ENCODE measurements at regions not wholly inside any gene's neighbourhood (a gene's known extent, or its start where the extent isn't known, plus 50 kb on each side); places are given as distances from the start of the nearest gene placed in this dataset.
A peak's percentile ranks its signal among the peaks of the same experiment; 100 is the strongest.

GRCh38 chr4:128521156-128521555 lies 233.5 kb upstream of the PGRMC2 start:
- peaks cover 52% of the 10 kb centered on the region for H3K4me1 Mint-ChIP-seq

DNA sequence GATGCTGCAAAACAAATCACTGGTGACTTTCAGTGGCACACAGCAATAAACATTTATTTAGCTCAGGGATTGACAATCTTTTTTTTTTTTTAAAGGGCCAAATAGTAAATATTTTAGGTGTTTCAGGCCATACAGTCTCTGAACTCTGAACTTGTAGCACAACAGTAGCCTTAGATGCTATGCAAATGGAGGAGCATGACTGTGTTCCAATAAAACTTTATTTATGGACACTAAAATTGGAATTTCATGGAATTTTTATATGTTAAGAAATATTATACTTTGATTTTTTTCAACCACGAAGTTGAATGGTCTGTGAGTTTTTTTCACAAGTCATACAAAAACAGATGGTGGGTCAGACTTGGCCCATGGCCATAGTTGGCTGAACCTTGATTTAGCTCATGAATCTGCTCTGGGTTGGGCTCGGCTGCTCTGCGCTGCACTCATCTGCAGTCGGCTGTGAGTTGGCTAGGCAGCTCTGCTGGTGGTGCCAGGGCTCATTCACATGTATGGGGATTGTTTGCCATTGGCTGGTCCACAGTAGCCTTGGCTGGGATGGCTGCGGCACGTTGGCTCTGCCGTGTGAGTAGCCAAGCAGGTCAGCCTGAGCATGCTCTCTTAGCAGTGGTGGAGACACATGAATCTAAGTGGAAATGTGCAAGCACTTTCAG lies 231.7 kb upstream of the PGRMC2 start:
- no peak overlapping the region for H3K27ac Mint-ChIP-seq
- TF ChIP-seq, protein P1, sequence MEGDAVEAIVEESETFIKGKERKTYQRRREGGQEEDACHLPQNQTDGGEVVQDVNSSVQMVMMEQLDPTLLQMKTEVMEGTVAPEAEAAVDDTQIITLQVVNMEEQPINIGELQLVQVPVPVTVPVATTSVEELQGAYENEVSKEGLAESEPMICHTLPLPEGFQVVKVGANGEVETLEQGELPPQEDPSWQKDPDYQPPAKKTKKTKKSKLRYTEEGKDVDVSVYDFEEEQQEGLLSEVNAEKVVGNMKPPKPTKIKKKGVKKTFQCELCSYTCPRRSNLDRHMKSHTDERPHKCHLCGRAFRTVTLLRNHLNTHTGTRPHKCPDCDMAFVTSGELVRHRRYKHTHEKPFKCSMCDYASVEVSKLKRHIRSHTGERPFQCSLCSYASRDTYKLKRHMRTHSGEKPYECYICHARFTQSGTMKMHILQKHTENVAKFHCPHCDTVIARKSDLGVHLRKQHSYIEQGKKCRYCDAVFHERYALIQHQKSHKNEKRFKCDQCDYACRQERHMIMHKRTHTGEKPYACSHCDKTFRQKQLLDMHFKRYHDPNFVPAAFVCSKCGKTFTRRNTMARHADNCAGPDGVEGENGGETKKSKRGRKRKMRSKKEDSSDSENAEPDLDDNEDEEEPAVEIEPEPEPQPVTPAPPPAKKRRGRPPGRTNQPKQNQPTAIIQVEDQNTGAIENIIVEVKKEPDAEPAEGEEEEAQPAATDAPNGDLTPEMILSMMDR (IDR thresholded peaks at IDR 0.05) = no peak
- H3K27me3 Mint-ChIP-seq (ENCODE audit: low read depth, poor library complexity) = peaks cover 2% of the 10 kb centered on the region
- no peak overlapping the region for H3K4me3 Mint-ChIP-seq
- peaks cover 9% of the 10 kb centered on the region for H3K9me3 Mint-ChIP-seq
- no peak for DNase-seq
- H3K4me1 Mint-ChIP-seq = peaks cover 48% of the 10 kb centered on the region
- peaks cover 9% of the 10 kb centered on the region for H3K36me3 Mint-ChIP-seq (ENCODE audit: low read depth)

More at GRCh38 chr4:128521156-128521555, 233.5 kb upstream of the PGRMC2 start:
- H3K9me3 Mint-ChIP-seq = peaks cover 2% of the 10 kb centered on the region
- peaks cover 4% of the 10 kb centered on the region for H3K36me3 Mint-ChIP-seq (ENCODE audit: low read depth)
- H3K4me3 Mint-ChIP-seq = no peak overlapping the region
- TF ChIP-seq, protein P1 (IDR thresholded peaks at IDR 0.05) = no peak
- DNase-seq = no peak
- peaks cover 2% of the 10 kb centered on the region for H3K27me3 Mint-ChIP-seq (ENCODE audit: low read depth, poor library complexity)
- no peak overlapping the region for H3K27ac Mint-ChIP-seq

- H3K27me3 Mint-ChIP-seq (ENCODE audit: low read depth, poor library complexity) = no peaks in the 10 kb centered on the region
- H3K4me1 Mint-ChIP-seq = peaks cover 48% of the 10 kb centered on the region
- DNase-seq = peak; percentile 17
- H3K4me3 Mint-ChIP-seq = no peak overlapping the region
- peak overlapping the region; percentile 97 for H3K27ac Mint-ChIP-seq
- TF ChIP-seq, protein P1 (IDR thresholded peaks at IDR 0.05) = no peak
- H3K9me3 Mint-ChIP-seq = peaks cover 17% of the 10 kb centered on the region
- peaks cover 16% of the 10 kb centered on the region for H3K36me3 Mint-ChIP-seq (ENCODE audit: low read depth)
Observed at GRCh38 chr4:128517739-128518510, 230.3 kb upstream of the PGRMC2 start.

GRCh38 chr4:128517096-128517738 lies 229.6 kb upstream of the PGRMC2 start:
- peaks cover 42% of the 10 kb centered on the region for H3K4me1 Mint-ChIP-seq
- H3K4me3 Mint-ChIP-seq = no peak overlapping the region
- peak overlapping the region; percentile 97 for H3K27ac Mint-ChIP-seq
- H3K9me3 Mint-ChIP-seq = peaks cover 17% of the 10 kb centered on the region
- no peak for DNase-seq
- H3K27me3 Mint-ChIP-seq (ENCODE audit: low read depth, poor library complexity) = no peaks in the 10 kb centered on the region
- TF ChIP-seq, protein P1 (IDR thresholded peaks at IDR 0.05) = no peak
- H3K36me3 Mint-ChIP-seq (ENCODE audit: low read depth) = peaks cover 16% of the 10 kb centered on the region

- H3K36me3 Mint-ChIP-seq (ENCODE audit: low read depth) = peaks cover 16% of the 10 kb centered on the region
- DNase-seq = no peak
- H3K27ac Mint-ChIP-seq = peak overlapping the region; percentile 43
- H3K9me3 Mint-ChIP-seq = peaks cover 17% of the 10 kb centered on the region
- no peaks in the 10 kb centered on the region for H3K27me3 Mint-ChIP-seq (ENCODE audit: low read depth, poor library complexity)
- no peak overlapping the region for H3K4me3 Mint-ChIP-seq
- H3K4me1 Mint-ChIP-seq = peaks cover 35% of the 10 kb centered on the region
- TF ChIP-seq, protein P1 (IDR thresholded peaks at IDR 0.05) = no peak
Observed at GRCh38 chr4:128516301-128516969, 228.8 kb upstream of the PGRMC2 start.

Data from nephron progenitor cell (in vitro differentiated cells).